ENCODE measurements at regions not wholly inside any gene's neighbourhood (a gene's known extent, or its start where the extent isn't known, plus 50 kb on each side); places are given as distances from the start of the nearest gene placed in this dataset.

- 65 to 72% methylated on average over 7 of the region's 7 CpGs for WGBS, 2 donors
- Histone ChIP-seq H3K27ac (ENCODE audit: low read depth in 2 of 2, low read length in 1 of 2) (no peak overlapping the region), H3K36me3 (ENCODE audit: control insufficient read depth in 2 of 2, insufficient read depth in 2 of 2, low read length in 1 of 2) (no peaks in the 10 kb centered on the region), H3K4me3 (ENCODE audit: low read depth in 1 of 2, low read length in 2 of 2) (no peak overlapping the region), H3K9me3 (ENCODE audit: control insufficient read depth in 2 of 2, insufficient read depth in 1 of 2, low read depth in 1 of 2, low read length in 1 of 2) (no peaks in the 10 kb centered on the region), H3K4me1 (ENCODE audit: control insufficient read depth in 2 of 2, insufficient read depth in 2 of 2, low read length in 1 of 2) (no peaks in the 10 kb centered on the region), H3K27me3 (ENCODE audit: control insufficient read depth in 1 of 2, insufficient read depth in 2 of 2, low read length in 2 of 2) (no peaks in the 10 kb centered on the region)
Measured at GRCh38 chr6:150456466-150456865, 87.7 kb downstream of the IYD start.

- H3K4me3 ChIP-seq (ENCODE audit: low read depth in 1 of 2, low read length in 2 of 2) = no peak overlapping the region
- H3K4me1 ChIP-seq (ENCODE audit: control insufficient read depth in 2 of 2, insufficient read depth in 2 of 2, low read length in 1 of 2) = no peaks in the 10 kb centered on the region
- H3K27me3 ChIP-seq (ENCODE audit: control insufficient read depth in 1 of 2, insufficient read depth in 2 of 2, low read length in 2 of 2) = no peaks in the 10 kb centered on the region
- no peaks in the 10 kb centered on the region for H3K36me3 ChIP-seq (ENCODE audit: control insufficient read depth in 2 of 2, insufficient read depth in 2 of 2, low read length in 1 of 2)
- H3K9me3 ChIP-seq (ENCODE audit: control insufficient read depth in 2 of 2, insufficient read depth in 1 of 2, low read depth in 1 of 2, low read length in 1 of 2) = no peaks in the 10 kb centered on the region
- no peak overlapping the region for H3K27ac ChIP-seq (ENCODE audit: low read depth in 2 of 2, low read length in 1 of 2)
- WGBS, 2 donors = 76 to 81% methylated on average over 7 of the region's 7 CpGs
Measured at GRCh38 chr6:150456902-150457643, 88.3 kb downstream of the IYD start.

DNA sequence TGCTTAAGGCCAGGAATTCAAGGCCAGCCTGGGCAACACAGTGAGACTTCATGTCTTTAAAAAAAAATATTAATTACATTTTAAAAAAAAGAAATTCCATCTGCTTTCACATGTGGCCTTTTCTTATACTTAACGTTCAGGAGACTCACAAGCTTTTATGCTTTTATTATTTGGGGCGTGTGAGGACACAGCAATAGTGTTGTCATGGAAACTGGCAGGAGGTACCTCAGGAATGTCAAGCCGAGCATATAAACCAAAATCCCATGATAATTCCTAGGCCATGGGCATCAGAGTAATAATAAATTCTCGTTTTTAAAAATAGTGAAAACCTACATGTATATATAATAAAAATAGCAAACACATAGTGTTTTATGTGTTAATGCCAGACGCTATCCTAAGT is 89.8 kb downstream of the IYD start:
- no peak overlapping the region for H3K27ac ChIP-seq (ENCODE audit: low read depth in 2 of 2, low read length in 1 of 2)
- H3K4me1 ChIP-seq (ENCODE audit: control insufficient read depth in 2 of 2, insufficient read depth in 2 of 2, low read length in 1 of 2) = no peaks in the 10 kb centered on the region
- H3K4me3 ChIP-seq (ENCODE audit: low read depth in 1 of 2, low read length in 2 of 2) = no peak overlapping the region
- 48 to 54% methylated on average over 5 of the region's 5 CpGs for WGBS, 2 donors
- no peaks in the 10 kb centered on the region for H3K9me3 ChIP-seq (ENCODE audit: control insufficient read depth in 2 of 2, insufficient read depth in 1 of 2, low read depth in 1 of 2, low read length in 1 of 2)
- H3K36me3 ChIP-seq (ENCODE audit: control insufficient read depth in 2 of 2, insufficient read depth in 2 of 2, low read length in 1 of 2) = no peaks in the 10 kb centered on the region
- no peaks in the 10 kb centered on the region for H3K27me3 ChIP-seq (ENCODE audit: control insufficient read depth in 1 of 2, insufficient read depth in 2 of 2, low read length in 2 of 2)

DNA sequence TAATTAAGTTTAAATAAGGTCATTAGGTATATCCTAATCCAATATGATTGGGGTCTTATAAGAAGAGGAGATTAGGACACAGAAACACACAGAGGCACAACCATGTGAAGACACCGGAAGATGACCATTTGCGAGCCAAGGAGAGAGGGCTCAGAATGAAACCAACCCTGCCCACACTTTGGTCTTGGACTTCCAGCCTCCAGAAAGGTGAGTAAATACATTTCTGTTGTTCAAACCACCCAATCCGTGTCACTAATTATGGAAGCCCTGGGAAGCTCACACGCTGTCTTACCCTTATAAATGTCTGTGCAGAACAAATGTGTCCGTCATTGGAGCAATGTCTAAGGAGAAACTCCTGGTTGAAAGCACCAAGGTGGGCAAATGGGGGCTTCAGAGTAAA is 95.0 kb downstream of the IYD start:
- Histone ChIP-seq H3K27ac (ENCODE audit: low read depth in 2 of 2, low read length in 1 of 2) (no peak overlapping the region), H3K36me3 (ENCODE audit: control insufficient read depth in 2 of 2, insufficient read depth in 2 of 2, low read length in 1 of 2) (no peaks in the 10 kb centered on the region), H3K9me3 (ENCODE audit: control insufficient read depth in 2 of 2, insufficient read depth in 1 of 2, low read depth in 1 of 2, low read length in 1 of 2) (no peaks in the 10 kb centered on the region), H3K4me3 (ENCODE audit: low read depth in 1 of 2, low read length in 2 of 2) (no peak overlapping the region), H3K4me1 (ENCODE audit: control insufficient read depth in 2 of 2, insufficient read depth in 2 of 2, low read length in 1 of 2) (no peaks in the 10 kb centered on the region), H3K27me3 (ENCODE audit: control insufficient read depth in 1 of 2, insufficient read depth in 2 of 2, low read length in 2 of 2) (no peaks in the 10 kb centered on the region)
- 94 to 100% methylated on average over 5 of the region's 5 CpGs for WGBS, 2 donors

- WGBS, 2 donors = 84 to 91% methylated on average over 2 of the region's 2 CpGs
- H3K27me3 ChIP-seq (ENCODE audit: control insufficient read depth in 1 of 2, insufficient read depth in 2 of 2, low read length in 2 of 2) = no peaks in the 10 kb centered on the region
- H3K4me3 ChIP-seq (ENCODE audit: low read depth in 1 of 2, low read length in 2 of 2) = no peak overlapping the region
- no peaks in the 10 kb centered on the region for H3K4me1 ChIP-seq (ENCODE audit: control insufficient read depth in 2 of 2, insufficient read depth in 2 of 2, low read length in 1 of 2)
- H3K9me3 ChIP-seq (ENCODE audit: control insufficient read depth in 2 of 2, insufficient read depth in 1 of 2, low read depth in 1 of 2, low read length in 1 of 2) = no peaks in the 10 kb centered on the region
- no peaks in the 10 kb centered on the region for H3K36me3 ChIP-seq (ENCODE audit: control insufficient read depth in 2 of 2, insufficient read depth in 2 of 2, low read length in 1 of 2)
- no peak overlapping the region for H3K27ac ChIP-seq (ENCODE audit: low read depth in 2 of 2, low read length in 1 of 2)
Measured at GRCh38 chr6:150464966-150465365, 96.2 kb downstream of the IYD start.

GRCh38 chr6:150465610-150466009 is 96.8 kb downstream of the IYD start:
- Histone ChIP-seq H3K4me3 (ENCODE audit: low read depth in 1 of 2, low read length in 2 of 2) (no peak overlapping the region), H3K4me1 (ENCODE audit: control insufficient read depth in 2 of 2, insufficient read depth in 2 of 2, low read length in 1 of 2) (no peaks in the 10 kb centered on the region), H3K36me3 (ENCODE audit: control insufficient read depth in 2 of 2, insufficient read depth in 2 of 2, low read length in 1 of 2) (no peaks in the 10 kb centered on the region), H3K27ac (ENCODE audit: low read depth in 2 of 2, low read length in 1 of 2) (no peak overlapping the region), H3K27me3 (ENCODE audit: control insufficient read depth in 1 of 2, insufficient read depth in 2 of 2, low read length in 2 of 2) (no peaks in the 10 kb centered on the region), H3K9me3 (ENCODE audit: control insufficient read depth in 2 of 2, insufficient read depth in 1 of 2, low read depth in 1 of 2, low read length in 1 of 2) (no peaks in the 10 kb centered on the region)
- 88 to 89% methylated on average over 5 of the region's 5 CpGs for WGBS, 2 donors

DNA sequence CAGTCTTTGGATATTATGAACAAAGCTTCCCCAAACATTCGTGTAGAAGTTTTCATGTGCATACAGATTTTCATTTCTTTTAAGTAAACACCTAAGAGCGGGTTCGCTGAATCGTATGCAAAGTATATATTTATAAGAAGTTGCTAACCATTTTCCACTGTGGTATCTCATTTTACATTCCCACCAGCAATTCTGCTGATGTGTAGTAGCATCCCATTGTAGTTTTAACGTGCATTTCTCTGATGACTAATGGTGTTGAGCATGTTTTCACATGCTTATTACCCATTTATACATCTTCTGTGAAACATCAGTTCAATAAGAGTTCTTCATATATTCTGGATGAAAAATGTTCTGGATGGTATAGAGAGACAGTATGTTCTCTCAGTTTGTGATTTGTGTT is 97.4 kb downstream of the IYD start:
- no peak overlapping the region for H3K27ac ChIP-seq (ENCODE audit: low read depth in 2 of 2, low read length in 1 of 2)
- no peaks in the 10 kb centered on the region for H3K4me1 ChIP-seq (ENCODE audit: control insufficient read depth in 2 of 2, insufficient read depth in 2 of 2, low read length in 1 of 2)
- no peak overlapping the region for H3K4me3 ChIP-seq (ENCODE audit: low read depth in 1 of 2, low read length in 2 of 2)
- H3K36me3 ChIP-seq (ENCODE audit: control insufficient read depth in 2 of 2, insufficient read depth in 2 of 2, low read length in 1 of 2) = no peaks in the 10 kb centered on the region
- no peaks in the 10 kb centered on the region for H3K27me3 ChIP-seq (ENCODE audit: control insufficient read depth in 1 of 2, insufficient read depth in 2 of 2, low read length in 2 of 2)
- H3K9me3 ChIP-seq (ENCODE audit: control insufficient read depth in 2 of 2, insufficient read depth in 1 of 2, low read depth in 1 of 2, low read length in 1 of 2) = no peaks in the 10 kb centered on the region
- 59 to 67% methylated on average over 5 of the region's 5 CpGs for WGBS, 2 donors

DNA sequence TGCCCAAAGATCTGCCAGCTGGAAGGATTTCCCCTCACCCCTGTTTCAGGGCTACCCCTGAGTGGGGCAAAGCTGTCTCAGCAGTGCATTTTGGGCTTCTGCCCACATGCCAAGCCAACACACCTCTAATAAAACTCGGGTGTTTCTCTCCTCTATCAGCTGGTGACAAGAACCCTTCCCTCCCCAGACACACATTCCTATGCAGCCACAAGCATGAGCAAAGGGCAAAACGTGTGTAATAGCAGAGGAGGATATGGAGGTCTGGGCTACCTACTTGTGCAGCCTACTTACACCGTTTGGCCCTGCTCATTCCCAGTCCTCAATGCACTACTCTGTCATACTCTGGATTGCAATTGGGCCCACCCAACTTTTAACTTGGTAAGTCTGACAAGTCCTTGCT is 101.3 kb downstream of the IYD start:
- Histone ChIP-seq H3K9me3 (ENCODE audit: control insufficient read depth in 2 of 2, insufficient read depth in 1 of 2, low read depth in 1 of 2, low read length in 1 of 2) (no peaks in the 10 kb centered on the region), H3K4me1 (ENCODE audit: control insufficient read depth in 2 of 2, insufficient read depth in 2 of 2, low read length in 1 of 2) (no peaks in the 10 kb centered on the region), H3K27me3 (ENCODE audit: control insufficient read depth in 1 of 2, insufficient read depth in 2 of 2, low read length in 2 of 2) (no peaks in the 10 kb centered on the region), H3K27ac (ENCODE audit: low read depth in 2 of 2, low read length in 1 of 2) (no peak overlapping the region), H3K4me3 (ENCODE audit: low read depth in 1 of 2, low read length in 2 of 2) (no peak overlapping the region), H3K36me3 (ENCODE audit: control insufficient read depth in 2 of 2, insufficient read depth in 2 of 2, low read length in 1 of 2) (no peaks in the 10 kb centered on the region)
- 49 to 71% methylated on average over 3 of the region's 3 CpGs for WGBS, 2 donors

- Histone ChIP-seq H3K36me3 (ENCODE audit: control insufficient read depth in 2 of 2, insufficient read depth in 2 of 2, low read length in 1 of 2) (no peaks in the 10 kb centered on the region), H3K27ac (ENCODE audit: low read depth in 2 of 2, low read length in 1 of 2) (no peak overlapping the region), H3K4me3 (ENCODE audit: low read depth in 1 of 2, low read length in 2 of 2) (no peak overlapping the region), H3K4me1 (ENCODE audit: control insufficient read depth in 2 of 2, insufficient read depth in 2 of 2, low read length in 1 of 2) (no peaks in the 10 kb centered on the region), H3K9me3 (ENCODE audit: control insufficient read depth in 2 of 2, insufficient read depth in 1 of 2, low read depth in 1 of 2, low read length in 1 of 2) (no peaks in the 10 kb centered on the region), H3K27me3 (ENCODE audit: control insufficient read depth in 1 of 2, insufficient read depth in 2 of 2, low read length in 2 of 2) (no peaks in the 10 kb centered on the region)
- 83 to 86% methylated on average over 6 of the region's 6 CpGs for WGBS, 2 donors
Measured at GRCh38 chr6:150470960-150471665, 102.3 kb downstream of the IYD start.
